Neuronal stem cell (in vitro differentiated cells): ENCODE measurements at regions not wholly inside any gene's neighbourhood (a gene's known extent, or its start where the extent isn't known, plus 50 kb on each side); places are given as distances from the start of the nearest gene placed in this dataset.
A peak's percentile ranks its signal among the peaks of the same experiment; 100 is the strongest.
"Not testable (repeated sequence)": the region's sequence is repeated elsewhere in the genome, so short reads cannot be mapped to it uniquely, and the experiment has no call there.

Experiments
- DNase-seq: peaks from one replicate; pipeline ENCODE4 v3.0.0-alpha.2; 2013; ENCODE audit warnings: low spot score
- H2AFZ ChIP-seq: one replicate; pipeline ENCODE4 v1.6.1; 2013; ENCODE audit warnings: mild to moderate bottlenecking, low read length, inconsistent platforms
- H2AK5ac ChIP-seq: 2 replicates; pipeline ENCODE4 v1.6.1; 2013; ENCODE audit warnings: low read depth, mild to moderate bottlenecking, inconsistent platforms, low read length, moderate library complexity, mixed read lengths
- H2BK120ac ChIP-seq: 2 replicates; pipeline ENCODE4 v1.6.1; 2013; ENCODE audit warnings: low read depth, mild to moderate bottlenecking, inconsistent platforms, low read length, moderate library complexity, mixed read lengths
- H2BK12ac ChIP-seq: one replicate; pipeline ENCODE4 v1.6.1; 2013; ENCODE audit warnings: low read length, inconsistent platforms
- H2BK15ac ChIP-seq: 2 replicates; pipeline ENCODE4 v1.6.1; 2013; ENCODE audit warnings: mild to moderate bottlenecking, low read length, inconsistent platforms, mixed read lengths
- H2BK5ac ChIP-seq: one replicate; pipeline ENCODE4 v1.6.1; 2013; ENCODE audit warnings: inconsistent platforms, mild to moderate bottlenecking, low read length, moderate library complexity
- H3K14ac ChIP-seq: one replicate; pipeline ENCODE4 v1.6.1; 2013; ENCODE audit warnings: low read length, inconsistent platforms
- H3K18ac ChIP-seq: 2 replicates; pipeline ENCODE4 v1.6.1; 2013; ENCODE audit warnings: low read length, inconsistent platforms
- H3K23ac ChIP-seq: 2 replicates; pipeline ENCODE4 v1.6.1; 2013; ENCODE audit warnings: low read depth, mild to moderate bottlenecking, mixed read lengths, low read length, inconsistent platforms; ENCODE audit not compliant: poor library complexity
- H3K27ac ChIP-seq: replicated peaks from 3 replicates; pipeline ENCODE4 v1.5.1; 2013; ENCODE audit warnings: low read length, inconsistent platforms
- H3K27me3 ChIP-seq, 3 experiments: 2 replicates each; pipeline ENCODE4 v1.6.1; 2013; ENCODE audit warnings: low read length in 3 of 3, mild to moderate bottlenecking in 2 of 3, inconsistent platforms in 1 of 3, low read depth in 1 of 3, mixed read lengths in 1 of 3, moderate library complexity in 1 of 3; ENCODE audit not compliant: control insufficient read depth in 3 of 3, insufficient read depth in 3 of 3
- H3K36me3 ChIP-seq, 2 donors: replicated peaks in 1 of 2; 2 replicates each; pipeline ENCODE4 v1.6.1; 2013; ENCODE audit warnings: low read length in 2 of 2; ENCODE audit not compliant: control insufficient read depth in 2 of 2, insufficient read depth in 2 of 2
- H3K4ac ChIP-seq: 2 replicates; pipeline ENCODE4 v1.6.1; 2013; ENCODE audit warnings: inconsistent platforms, mild to moderate bottlenecking, low read length, moderate library complexity
- H3K4me1 ChIP-seq, 2 donors: 1 replicate in 1 of 2; 2 replicates in 1 of 2; pipeline ENCODE4 v1.6.1; 2013; ENCODE audit warnings: low read length in 2 of 2, low read depth in 1 of 2; ENCODE audit not compliant: control insufficient read depth in 2 of 2, insufficient read depth in 1 of 2
- H3K4me2 ChIP-seq: one replicate; pipeline ENCODE4 v1.6.1; 2013; ENCODE audit warnings: mild to moderate bottlenecking, low read length, inconsistent platforms; ENCODE audit not compliant: insufficient read depth, poor library complexity, severe bottlenecking
- H3K4me3 ChIP-seq, 2 donors: 2 replicates each; pipeline ENCODE4 v1.5.1; 2013; ENCODE audit warnings: low read length in 2 of 2, mild to moderate bottlenecking in 2 of 2, inconsistent platforms in 1 of 2, moderate library complexity in 1 of 2
- H3K79me1 ChIP-seq: one replicate; pipeline ENCODE4 v1.6.1; 2013; ENCODE audit warnings: low read depth, mild to moderate bottlenecking, inconsistent platforms, low read length, moderate library complexity
- H3K9ac ChIP-seq: one replicate; pipeline ENCODE4 v1.6.1; 2013; ENCODE audit warnings: mild to moderate bottlenecking, low read depth, low read length, inconsistent platforms; ENCODE audit not compliant: poor library complexity
- H3K9me3 ChIP-seq, 2 donors: replicated peaks in 1 of 2; 2 replicates each; pipeline versions ENCODE3 to v1.6.1; 2013; ENCODE audit warnings: low read length in 2 of 2, mild to moderate bottlenecking in 2 of 2, inconsistent platforms in 1 of 2, low read depth in 1 of 2, mixed read lengths in 1 of 2, moderate library complexity in 1 of 2; ENCODE audit not compliant: control insufficient read depth in 2 of 2, insufficient read depth in 1 of 2
- H4K8ac ChIP-seq: one replicate; pipeline ENCODE4 v1.6.1; 2013; ENCODE audit warnings: low read depth, mild to moderate bottlenecking, inconsistent platforms, low read length, moderate library complexity
- H4K91ac ChIP-seq: one replicate; pipeline ENCODE4 v1.6.1; 2013; ENCODE audit warnings: low read length, low read depth, mild to moderate bottlenecking, inconsistent platforms; ENCODE audit not compliant: poor library complexity
- WGBS, 2 donors: extraction: QIAGEN DNeasy Blood & Tissue Kit; methylation state at CpG; one replicate each; pipeline ENCODE4 v1.1.7; 2013; ENCODE audit warnings: missing lambda C conversion rate in 2 of 2, mixed read lengths in 1 of 2; ENCODE audit not compliant: insufficient read length in 2 of 2, insufficient replicate concordance in 1 of 2; ENCODE audit errors: extremely low coverage in 2 of 2; 5-methylcytosine and 5-hydroxymethylcytosine counted together

GRCh38 chr15:77910030-77910911, 167.2 kb downstream of the TBC1D2B start:
- H3K36me3 ChIP-seq, H2BK15ac ChIP-seq, H4K8ac ChIP-seq, H4K91ac ChIP-seq, H3K23ac ChIP-seq, H2BK5ac ChIP-seq, H2AK5ac ChIP-seq, H2BK12ac ChIP-seq, H3K79me1 ChIP-seq, H3K4me1 ChIP-seq, H3K9me3 ChIP-seq, H3K14ac ChIP-seq, H3K4ac ChIP-seq, H2BK120ac ChIP-seq, H3K27me3 ChIP-seq: not testable (repeated sequence)
- Histone ChIP-seq H2AFZ (peak overlapping the region; percentile 92), H3K4me2 (peak overlapping the region; percentile 62), H3K9ac (peak overlapping the region; percentile 88), H3K27ac (peak overlapping the region; percentile 46), H3K18ac (peak overlapping the region; percentile 71), H3K4me3 (peak overlapping the region; percentile 47 to 81)
- no CpG with 5 or more reads among the region's 12 CpGs for WGBS, 2 donors
- peak; percentile 75 for DNase-seq

- H4K91ac ChIP-seq = no peak overlapping the region
- no peaks in the 10 kb centered on the region for H3K36me3 ChIP-seq
- H3K4me1 ChIP-seq = no peaks in the 10 kb centered on the region
- WGBS, 2 donors = no CpG with 5 or more reads among the region's 14 CpGs
- H3K23ac ChIP-seq = no peak overlapping the region
- H4K8ac ChIP-seq = no peak overlapping the region
- H3K4ac ChIP-seq = no peak overlapping the region
- H3K4me2 ChIP-seq = no peak overlapping the region
- no peaks in the 10 kb centered on the region for H3K9me3 ChIP-seq
- H3K18ac ChIP-seq = no peak overlapping the region
- no peak overlapping the region for H2BK12ac ChIP-seq
- H2AFZ ChIP-seq = no peak overlapping the region
- H3K4me3 ChIP-seq = no peak overlapping the region
- no peak overlapping the region for H2BK15ac ChIP-seq
- no peak overlapping the region for H3K27ac ChIP-seq
- H3K27me3 ChIP-seq = peaks cover 0 to 4% (median 0%) of the 10 kb centered on the region in 3 experiments
- no peaks in the 10 kb centered on the region for H3K79me1 ChIP-seq
- H3K9ac ChIP-seq = no peak overlapping the region
- H2BK120ac ChIP-seq = no peak overlapping the region
- DNase-seq = no peak
- no peak overlapping the region for H2AK5ac ChIP-seq
- H2BK5ac ChIP-seq = no peak overlapping the region
- H3K14ac ChIP-seq = no peak overlapping the region
These were observed 168.2 kb downstream of the TBC1D2B start for GRCh38 chr15:77909182-77909940.

- H2AK5ac ChIP-seq, H2BK120ac ChIP-seq, H3K14ac ChIP-seq, H4K91ac ChIP-seq, H3K9ac ChIP-seq, H3K18ac ChIP-seq, DNase-seq, H3K4me1 ChIP-seq, H3K27ac ChIP-seq, H3K4me3 ChIP-seq, H2AFZ ChIP-seq, H3K4me2 ChIP-seq, H2BK5ac ChIP-seq, H3K27me3 ChIP-seq, H3K36me3 ChIP-seq, H3K4ac ChIP-seq, H3K79me1 ChIP-seq, H2BK15ac ChIP-seq, H3K23ac ChIP-seq, H2BK12ac ChIP-seq, H4K8ac ChIP-seq, H3K9me3 ChIP-seq: not testable (repeated sequence)
- WGBS, 2 donors = no CpG with 5 or more reads among the region's 7 CpGs
These were observed 168.8 kb downstream of the TBC1D2B start for GRCh38 chr15:77908752-77909111.
